T-helper 1 cell treated with Interleukin-12 subunit alpha and Interleukin-12 subunit beta and Interleukin-4 antibody, amounts not matched to agents 30 μg/mL and 1 μg/mL, for 36 hours (primary cell): ENCODE measurements at regions not wholly inside any gene's neighbourhood (a gene's known extent, or its start where the extent isn't known, plus 50 kb on each side); places are given as distances from the start of the nearest gene placed in this dataset.

Experiments used
- H3K27ac Mint-ChIP-seq: one replicate; pipeline ENCODE4 v1.8.0; 2021; ENCODE audit warnings: mild to moderate bottlenecking, mixed read lengths
- H3K27me3 Mint-ChIP-seq: one replicate; pipeline ENCODE4 v1.8.0; 2021; ENCODE audit warnings: low read depth, mixed read lengths
- H3K36me3 Mint-ChIP-seq: one replicate; pipeline ENCODE4 v1.8.0; 2021; ENCODE audit warnings: low read depth, mixed read lengths
- H3K4me1 Mint-ChIP-seq: one replicate; pipeline ENCODE4 v1.8.0; 2021; ENCODE audit warnings: low read depth, mixed read lengths
- H3K4me3 Mint-ChIP-seq: one replicate; pipeline ENCODE4 v1.8.0; 2021; ENCODE audit warnings: mild to moderate bottlenecking, moderate library complexity, mixed read lengths
- H3K9me3 Mint-ChIP-seq: one replicate; pipeline ENCODE4 v1.8.0; 2021; ENCODE audit warnings: mixed read lengths

- Mint-ChIP-seq H3K27me3 (no peaks in the 10 kb centered on the region), H3K27ac (no peak overlapping the region), H3K36me3 (no peaks in the 10 kb centered on the region), H3K9me3 (peaks cover 15% of the 10 kb centered on the region), H3K4me3 (no peak overlapping the region), H3K4me1 (no peaks in the 10 kb centered on the region)
Observed at GRCh38 chr4:189088780-189089179, 851.9 kb upstream of the FRG1 start.

- Mint-ChIP-seq H3K4me1 (no peaks in the 10 kb centered on the region), H3K27me3 (no peaks in the 10 kb centered on the region), H3K4me3 (no peak overlapping the region), H3K36me3 (no peaks in the 10 kb centered on the region), H3K9me3 (peaks cover 24% of the 10 kb centered on the region), H3K27ac (no peak overlapping the region)
Observed at GRCh38 chr4:189090174-189090814, 850.4 kb upstream of the FRG1 start.

- Mint-ChIP-seq H3K36me3 (no peaks in the 10 kb centered on the region), H3K27ac (no peak overlapping the region), H3K4me1 (no peaks in the 10 kb centered on the region), H3K4me3 (no peak overlapping the region), H3K9me3 (peaks cover 29% of the 10 kb centered on the region), H3K27me3 (no peaks in the 10 kb centered on the region)
Observed at GRCh38 chr4:189092581-189092980, 848.1 kb upstream of the FRG1 start.

- Mint-ChIP-seq H3K36me3 (no peaks in the 10 kb centered on the region), H3K27me3 (no peaks in the 10 kb centered on the region), H3K4me1 (no peaks in the 10 kb centered on the region), H3K27ac (no peak overlapping the region), H3K4me3 (no peak overlapping the region), H3K9me3 (peaks cover 30% of the 10 kb centered on the region)
Observed at GRCh38 chr4:189096108-189096507, 844.6 kb upstream of the FRG1 start.

- no peak overlapping the region for H3K27ac Mint-ChIP-seq
- H3K4me3 Mint-ChIP-seq = no peak overlapping the region
- no peaks in the 10 kb centered on the region for H3K27me3 Mint-ChIP-seq
- no peaks in the 10 kb centered on the region for H3K4me1 Mint-ChIP-seq
- peaks cover 30% of the 10 kb centered on the region for H3K9me3 Mint-ChIP-seq
- no peaks in the 10 kb centered on the region for H3K36me3 Mint-ChIP-seq
Observed at GRCh38 chr4:189096717-189097116, 844.0 kb upstream of the FRG1 start.

- Mint-ChIP-seq H3K27me3 (no peaks in the 10 kb centered on the region), H3K9me3 (peaks cover 22% of the 10 kb centered on the region), H3K36me3 (no peaks in the 10 kb centered on the region), H3K27ac (no peak overlapping the region), H3K4me1 (no peaks in the 10 kb centered on the region), H3K4me3 (no peak overlapping the region)
Observed at GRCh38 chr4:189098932-189099696, 841.6 kb upstream of the FRG1 start.

GRCh38 chr4:189113389-189113888 lies 827.2 kb upstream of the FRG1 start:
- no peak overlapping the region for H3K27ac Mint-ChIP-seq
- H3K36me3 Mint-ChIP-seq = no peaks in the 10 kb centered on the region
- no peak overlapping the region for H3K4me3 Mint-ChIP-seq
- H3K4me1 Mint-ChIP-seq = no peaks in the 10 kb centered on the region
- no peaks in the 10 kb centered on the region for H3K27me3 Mint-ChIP-seq
- H3K9me3 Mint-ChIP-seq = peaks cover 11% of the 10 kb centered on the region

- peaks cover 17% of the 10 kb centered on the region for H3K9me3 Mint-ChIP-seq
- H3K4me1 Mint-ChIP-seq = no peaks in the 10 kb centered on the region
- no peak overlapping the region for H3K4me3 Mint-ChIP-seq
- no peaks in the 10 kb centered on the region for H3K36me3 Mint-ChIP-seq
- H3K27me3 Mint-ChIP-seq = no peaks in the 10 kb centered on the region
- no peak overlapping the region for H3K27ac Mint-ChIP-seq
Observed at GRCh38 chr4:189117426-189117825, 823.2 kb upstream of the FRG1 start.

GRCh38 chr4:189121336-189121735 lies 819.3 kb upstream of the FRG1 start:
- H3K27me3 Mint-ChIP-seq = no peaks in the 10 kb centered on the region
- H3K4me3 Mint-ChIP-seq = no peak overlapping the region
- H3K36me3 Mint-ChIP-seq = no peaks in the 10 kb centered on the region
- peaks cover 17% of the 10 kb centered on the region for H3K9me3 Mint-ChIP-seq
- no peak overlapping the region for H3K27ac Mint-ChIP-seq
- H3K4me1 Mint-ChIP-seq = no peaks in the 10 kb centered on the region

GRCh38 chr4:189124149-189124758 lies 816.4 kb upstream of the FRG1 start:
- H3K27ac Mint-ChIP-seq = no peak overlapping the region
- H3K9me3 Mint-ChIP-seq = peaks cover 19% of the 10 kb centered on the region
- H3K4me3 Mint-ChIP-seq = no peak overlapping the region
- H3K4me1 Mint-ChIP-seq = no peaks in the 10 kb centered on the region
- H3K36me3 Mint-ChIP-seq = no peaks in the 10 kb centered on the region
- H3K27me3 Mint-ChIP-seq = no peaks in the 10 kb centered on the region

GRCh38 chr4:189124791-189125190 lies 815.9 kb upstream of the FRG1 start:
- no peak overlapping the region for H3K4me3 Mint-ChIP-seq
- no peaks in the 10 kb centered on the region for H3K27me3 Mint-ChIP-seq
- H3K36me3 Mint-ChIP-seq = no peaks in the 10 kb centered on the region
- peaks cover 18% of the 10 kb centered on the region for H3K9me3 Mint-ChIP-seq
- no peaks in the 10 kb centered on the region for H3K4me1 Mint-ChIP-seq
- no peak overlapping the region for H3K27ac Mint-ChIP-seq

GRCh38 chr4:189126040-189126439 lies 814.6 kb upstream of the FRG1 start:
- Mint-ChIP-seq H3K36me3 (no peaks in the 10 kb centered on the region), H3K9me3 (peaks cover 13% of the 10 kb centered on the region), H3K27ac (no peak overlapping the region), H3K27me3 (no peaks in the 10 kb centered on the region), H3K4me1 (no peaks in the 10 kb centered on the region), H3K4me3 (no peak overlapping the region)

- H3K27me3 Mint-ChIP-seq = no peaks in the 10 kb centered on the region
- H3K27ac Mint-ChIP-seq = no peak overlapping the region
- no peaks in the 10 kb centered on the region for H3K4me1 Mint-ChIP-seq
- no peak overlapping the region for H3K4me3 Mint-ChIP-seq
- peaks cover 20% of the 10 kb centered on the region for H3K9me3 Mint-ChIP-seq
- H3K36me3 Mint-ChIP-seq = no peaks in the 10 kb centered on the region
Observed at GRCh38 chr4:189128341-189128740, 812.3 kb upstream of the FRG1 start.

- Mint-ChIP-seq H3K27me3 (no peaks in the 10 kb centered on the region), H3K36me3 (no peaks in the 10 kb centered on the region), H3K27ac (no peak overlapping the region), H3K9me3 (peaks cover 22% of the 10 kb centered on the region), H3K4me1 (no peaks in the 10 kb centered on the region), H3K4me3 (no peak overlapping the region)
Observed at GRCh38 chr4:189129044-189129694, 811.5 kb upstream of the FRG1 start.
